ENCODE measurements at regions not wholly inside any gene's neighbourhood (a gene's known extent, or its start where the extent isn't known, plus 50 kb on each side); places are given as distances from the start of the nearest gene placed in this dataset.
"Not testable (repeated sequence)": the region's sequence is repeated elsewhere in the genome, so short reads cannot be mapped to it uniquely, and the experiment has no call there.

- DNase-seq (ENCODE audit: low spot score) = no peak
Measured at GRCh38 chr7:68183176-68183575, 1186.5 kb downstream of the TYW1 start.

DNA sequence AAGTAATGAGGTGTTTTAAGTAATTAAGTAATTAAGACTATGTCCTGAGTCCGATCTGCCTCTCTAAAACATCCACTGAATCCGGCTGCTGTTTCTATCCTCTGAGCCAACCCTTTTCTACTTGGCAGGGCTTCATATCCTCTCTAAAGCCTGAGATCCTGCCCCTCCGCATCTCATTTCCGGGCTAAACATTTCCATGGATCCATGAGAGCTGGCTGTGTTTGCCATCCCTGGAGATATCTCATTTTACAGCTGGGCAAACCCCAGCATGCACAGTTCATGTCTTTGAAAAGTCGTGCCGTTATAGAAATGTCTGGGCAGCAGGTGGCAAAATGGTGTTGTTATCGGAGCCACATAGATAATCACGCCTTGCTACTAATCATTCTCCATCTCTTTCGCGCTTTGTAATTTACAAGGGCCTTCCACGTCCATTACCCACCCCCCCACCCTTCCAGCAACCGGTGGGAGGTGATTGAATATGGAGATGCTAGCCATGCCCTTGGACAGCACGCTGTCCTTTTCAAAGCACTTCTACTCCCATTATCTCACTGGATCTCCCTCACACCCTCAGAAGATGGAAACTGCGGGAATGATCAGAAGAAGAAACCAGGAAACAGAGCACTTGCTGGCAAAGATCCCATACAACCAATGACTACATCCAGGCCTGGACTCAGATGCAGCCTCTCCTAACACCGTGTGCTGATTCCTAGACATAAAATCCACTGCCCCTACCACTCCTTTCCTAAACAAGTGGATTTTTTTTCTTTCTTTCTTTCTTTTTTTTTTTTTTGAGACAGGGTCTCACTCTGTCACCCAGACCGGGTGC lies 1189.2 kb downstream of the TYW1 start:
- no peak for DNase-seq (ENCODE audit: low spot score)

DNA sequence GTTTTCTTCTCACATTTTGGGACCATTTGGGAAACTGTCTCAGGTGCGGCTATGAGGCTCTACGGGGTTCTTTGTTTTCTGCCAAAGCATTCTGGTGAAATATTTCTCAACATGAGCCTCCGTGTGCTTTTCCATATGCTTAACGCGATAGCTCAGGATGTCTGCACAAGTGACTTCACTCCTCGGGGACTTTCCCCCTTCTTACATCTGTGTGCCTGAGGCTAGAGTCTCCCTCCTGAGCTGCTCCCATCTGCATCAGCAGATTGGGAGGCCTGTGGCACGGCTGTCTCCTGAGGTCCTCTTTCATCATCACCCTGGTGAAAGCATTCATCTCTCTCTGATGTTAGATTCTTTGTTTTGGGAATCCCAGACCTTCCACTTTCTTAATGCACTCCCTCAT lies 1190.9 kb downstream of the TYW1 start:
- DNase-seq (ENCODE audit: low spot score) = no peak

DNA sequence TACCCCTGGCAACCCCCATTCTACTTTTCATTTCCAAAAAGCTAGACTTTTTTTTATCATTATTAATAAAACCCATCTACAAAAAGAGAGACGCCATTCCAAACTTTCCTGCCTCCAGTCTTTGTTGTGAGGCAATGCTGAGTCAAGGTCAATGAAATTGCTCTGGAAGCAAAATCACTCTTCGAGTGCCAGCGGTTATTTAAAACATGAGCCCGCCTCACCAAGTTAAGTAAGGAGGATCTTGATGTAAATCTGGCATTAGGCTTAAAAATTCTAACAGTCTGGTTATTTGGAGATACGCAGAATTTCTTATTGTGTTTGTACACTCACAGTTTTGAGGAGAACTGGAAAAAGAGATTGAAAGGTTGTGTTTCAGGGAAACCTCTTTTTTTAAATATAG lies 1196.3 kb downstream of the TYW1 start:
- no peak for DNase-seq (ENCODE audit: low spot score)

GRCh38 chr7:68195642-68196041 lies 1199.0 kb downstream of the TYW1 start:
- not testable (repeated sequence) for DNase-seq (ENCODE audit: low spot score)

- DNase-seq (ENCODE audit: low spot score) = no peak
Measured at GRCh38 chr7:68200051-68200670, 1203.5 kb downstream of the TYW1 start.

DNA sequence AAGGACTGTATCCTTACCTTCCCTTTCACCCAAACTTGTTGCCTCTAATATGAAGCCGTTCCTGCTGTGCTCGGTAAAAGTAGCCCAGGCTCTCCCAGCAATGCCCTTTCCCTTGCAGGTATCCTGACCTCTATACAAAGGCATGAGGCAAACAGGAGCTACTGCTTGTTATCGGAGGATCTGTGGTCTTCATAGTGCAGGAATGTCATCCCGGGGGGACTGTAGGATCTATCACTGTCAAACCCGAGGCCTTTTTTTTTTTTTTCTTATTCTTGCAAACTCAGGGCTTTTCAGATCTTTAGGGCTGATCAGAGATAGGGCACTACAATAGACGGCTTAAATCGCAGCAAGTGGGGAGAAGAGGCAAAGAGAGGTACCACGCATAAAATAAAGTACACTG lies 1206.6 kb downstream of the TYW1 start:
- DNase-seq (ENCODE audit: low spot score) = no peak

GRCh38 chr7:68205826-68206225 lies 1209.2 kb downstream of the TYW1 start:
- DNase-seq (ENCODE audit: low spot score) = no peak

GRCh38 chr7:68206946-68207485 lies 1210.4 kb downstream of the TYW1 start:
- DNase-seq (ENCODE audit: low spot score) = no peak

GRCh38 chr7:68207676-68208075 lies 1211.0 kb downstream of the TYW1 start:
- no peak for DNase-seq (ENCODE audit: low spot score)

DNA sequence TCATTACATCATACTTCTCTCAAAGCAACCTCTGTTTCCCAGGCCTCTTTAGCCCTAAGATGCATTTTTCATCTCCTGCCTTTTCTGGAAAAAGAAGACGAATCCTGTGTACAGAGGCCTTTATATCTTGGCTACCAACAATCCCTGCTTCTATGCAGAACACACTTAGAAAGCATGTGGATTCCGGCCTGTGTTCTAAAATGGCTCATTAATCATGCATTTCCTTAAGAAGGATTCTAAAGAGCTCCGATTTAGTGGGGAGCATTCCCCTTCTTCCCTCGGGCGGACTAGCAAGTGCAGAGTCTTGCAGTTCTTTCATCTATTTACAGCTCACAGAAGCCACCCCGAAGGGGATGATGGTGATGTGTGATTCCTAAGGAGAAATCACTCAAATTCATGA lies 1212.9 kb downstream of the TYW1 start:
- DNase-seq (ENCODE audit: low spot score) = no peak

- no peak for DNase-seq (ENCODE audit: low spot score)
Measured at GRCh38 chr7:68213838-68214237, 1217.2 kb downstream of the TYW1 start.

DNA sequence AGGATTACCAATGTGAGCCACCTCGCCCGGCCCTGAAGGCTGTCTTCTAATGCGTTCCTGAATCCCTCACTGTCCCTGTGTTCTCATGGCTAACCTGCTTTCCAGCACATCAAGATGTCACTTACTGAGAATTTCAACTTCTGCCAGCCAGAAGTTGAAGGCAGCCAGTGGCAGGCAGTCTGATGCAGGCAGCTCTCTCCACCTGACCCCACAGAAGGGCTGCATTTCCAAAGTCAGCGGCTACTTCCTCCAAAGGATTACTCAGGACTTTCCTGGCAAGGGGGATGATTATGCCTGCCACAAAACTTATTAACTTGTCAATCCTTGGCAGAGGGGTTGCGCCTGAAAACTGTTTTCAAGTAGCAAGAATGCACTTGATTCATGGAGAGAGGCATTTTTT lies 1219.4 kb downstream of the TYW1 start:
- no peak for DNase-seq (ENCODE audit: low spot score)

DNA sequence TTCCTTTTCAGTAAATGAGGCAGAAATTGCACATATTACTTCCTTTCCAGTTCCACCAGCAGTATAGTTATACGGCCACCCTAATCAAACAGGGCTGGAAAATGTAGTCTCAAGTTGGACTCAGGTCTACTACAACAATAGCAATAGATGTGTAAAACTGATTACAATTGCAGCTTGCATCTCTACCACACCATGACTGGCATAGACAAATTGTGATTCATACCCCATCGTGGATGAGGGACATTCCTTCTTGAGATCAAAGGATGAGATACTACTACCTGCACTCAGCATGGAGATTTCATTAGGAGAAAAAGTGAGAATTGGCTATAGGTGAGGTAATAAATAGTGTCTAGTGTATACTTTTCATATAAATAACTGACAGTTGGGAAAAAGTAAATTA lies 1220.8 kb downstream of the TYW1 start:
- DNase-seq (ENCODE audit: low spot score) = no peak

DNA sequence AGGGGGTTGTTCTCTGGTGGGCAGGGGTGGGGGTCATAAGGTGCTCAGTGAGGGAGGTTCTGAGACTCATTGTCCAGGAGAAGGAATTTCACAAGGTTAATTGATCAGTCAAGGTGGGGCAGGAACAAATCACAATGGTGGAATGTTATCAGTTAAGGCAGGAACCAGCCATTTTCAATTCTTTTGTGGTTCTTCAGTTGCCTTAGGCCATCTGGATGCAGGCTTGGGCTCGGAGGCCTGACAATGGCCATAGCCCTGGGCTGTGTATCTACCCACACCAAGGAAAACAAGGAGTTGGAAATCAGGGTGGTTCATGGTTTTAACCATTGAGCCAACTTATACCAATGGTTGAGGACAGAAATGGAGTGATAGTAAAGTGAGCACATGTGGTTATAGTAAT lies 1221.8 kb downstream of the TYW1 start:
- no peak for DNase-seq (ENCODE audit: low spot score)

DNA sequence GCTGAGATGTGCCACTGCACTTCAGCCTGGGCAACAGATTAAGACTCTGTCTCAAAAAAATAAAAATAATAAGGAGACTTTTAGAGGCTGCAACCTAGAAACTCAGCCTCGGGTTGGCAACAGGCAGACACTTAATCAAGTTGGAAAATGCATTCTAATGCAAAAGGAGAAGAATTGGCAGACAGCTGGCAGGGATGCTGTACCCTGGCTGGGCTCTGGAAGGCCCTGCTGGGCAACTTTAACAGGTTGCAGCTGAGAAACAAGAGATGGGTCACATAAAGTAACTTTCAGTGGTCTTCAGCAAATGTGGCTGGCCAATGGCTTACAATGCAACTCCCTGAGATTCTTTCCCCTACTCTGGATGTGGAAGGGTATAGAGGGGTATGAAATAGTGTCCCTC lies 1225.7 kb downstream of the TYW1 start:
- no peak for DNase-seq (ENCODE audit: low spot score)

GRCh38 chr7:68224041-68224741 lies 1227.6 kb downstream of the TYW1 start:
- DNase-seq (ENCODE audit: low spot score) = no peak

DNA sequence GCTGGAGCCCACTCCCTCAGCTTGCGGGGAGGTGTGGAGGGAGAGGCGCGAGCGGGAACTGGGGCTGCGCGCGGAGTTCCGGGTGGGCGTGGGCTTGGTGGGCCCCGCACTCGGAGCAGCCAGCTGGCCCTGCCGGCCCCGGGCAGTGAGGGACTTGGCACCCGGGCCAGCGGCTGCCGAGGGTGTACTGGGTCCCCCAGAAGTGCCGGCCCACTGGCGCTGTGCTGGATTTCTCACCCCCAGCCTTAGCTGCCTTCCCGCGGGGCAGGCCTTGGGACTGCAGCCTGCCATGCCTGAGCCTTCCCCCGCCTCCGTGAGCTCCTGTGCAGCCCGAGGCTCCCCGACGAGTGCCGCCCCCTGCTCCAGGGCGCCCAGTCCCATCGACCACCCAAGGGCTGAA lies 1234.4 kb downstream of the TYW1 start:
- DNase-seq (ENCODE audit: low spot score) = not testable (repeated sequence)

DNA sequence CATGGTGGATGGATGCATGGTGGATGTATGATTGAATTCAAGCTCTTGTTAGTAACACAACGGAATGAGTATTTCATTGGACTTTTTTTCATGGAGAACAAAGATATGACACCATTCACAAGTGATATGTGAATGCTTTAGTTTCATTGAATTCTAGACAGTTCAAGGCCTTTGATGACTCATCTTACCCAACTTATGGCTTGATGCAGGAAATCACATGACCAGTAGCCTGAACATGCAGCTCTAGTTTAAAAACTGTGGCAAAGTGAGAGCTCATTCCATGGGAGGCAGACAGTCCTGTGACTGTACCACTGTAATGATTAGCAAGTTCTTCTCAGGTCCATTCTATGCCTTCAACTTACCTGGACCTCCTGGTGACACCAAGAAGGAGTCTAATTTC lies 1239.3 kb downstream of the TYW1 start:
- DNase-seq (ENCODE audit: low spot score) = no peak

GRCh38 chr7:68238204-68238805 lies 1241.7 kb downstream of the TYW1 start:
- no peak for DNase-seq (ENCODE audit: low spot score)

- DNase-seq (ENCODE audit: low spot score) = no peak
Measured at GRCh38 chr7:68243128-68243527, 1246.5 kb downstream of the TYW1 start.

- DNase-seq (ENCODE audit: low spot score) = no peak
Measured at GRCh38 chr7:68244389-68244788, 1247.8 kb downstream of the TYW1 start.

DNA sequence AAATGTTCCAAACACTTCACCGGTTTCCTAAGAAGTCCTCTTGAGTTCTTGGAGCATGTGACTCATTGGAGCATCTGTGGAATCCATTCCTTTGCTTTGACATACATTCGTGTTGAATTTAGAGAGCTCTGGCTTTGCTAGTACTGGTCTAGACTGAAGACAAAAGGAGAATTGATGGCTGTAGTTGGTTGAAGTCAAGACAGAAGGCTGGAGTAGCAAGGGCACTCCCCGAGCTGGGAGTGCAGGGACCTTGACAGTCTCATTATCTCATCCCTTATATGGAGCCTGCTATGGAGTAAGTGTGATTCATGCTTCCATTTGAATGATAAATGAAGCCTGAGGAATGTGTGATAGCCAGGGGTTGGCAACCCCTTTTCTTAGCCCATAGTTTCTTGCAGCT lies 1249.1 kb downstream of the TYW1 start:
- DNase-seq (ENCODE audit: low spot score) = no peak

Data from germinal center (tissue), 1 donor.